Erythroblast (primary cell): ENCODE measurements at regions not wholly inside any gene's neighbourhood (a gene's known extent, or its start where the extent isn't known, plus 50 kb on each side); places are given as distances from the start of the nearest gene placed in this dataset.

Experiments used
- GATA1 ChIP-seq: IDR thresholded peaks from 2 replicates; pipeline ENCODE4 v1.6.1; 2011; ENCODE audit warnings: low read depth, mild to moderate bottlenecking, control low read depth, low read length, moderate library complexity
- POLR2A ChIP-seq: IDR thresholded peaks from 2 replicates; pipeline ENCODE4 v1.6.1; 2011; ENCODE audit warnings: mild to moderate bottlenecking, low read length

- no peak for TF ChIP-seq POLR2A
- TF ChIP-seq GATA1: no peak
Observed at GRCh38 chr2:138101718-138102117, 137.4 kb downstream of the HNMT start.
